ENCODE measurements at regions not wholly inside any gene's neighbourhood (a gene's known extent, or its start where the extent isn't known, plus 50 kb on each side); places are given as distances from the start of the nearest gene placed in this dataset.

- DNase-seq (ENCODE audit: low spot score), result no peak
- Histone ChIP-seq H3K9me3 (ENCODE audit: control insufficient read depth in 4 of 4, low read length in 3 of 4) (no peaks in the 10 kb centered on the region), H3K36me3 (ENCODE audit: control insufficient read depth in 4 of 4, insufficient read depth in 3 of 4, low read depth in 1 of 4, low read length in 3 of 4) (no peaks in the 10 kb centered on the region), H3K4me3 (ENCODE audit: low read depth in 1 of 3, low read length in 3 of 3) (no peak overlapping the region), H3K4me1 (ENCODE audit: control insufficient read depth in 4 of 4, insufficient read depth in 4 of 4, low read length in 3 of 4) (no peaks in the 10 kb centered on the region), H3K27ac (ENCODE audit: low read depth in 1 of 2, low read length in 2 of 2) (no peak overlapping the region), H3K9ac (ENCODE audit: low read depth in 1 of 2, low read length in 2 of 2) (no peak overlapping the region), H3K27me3 (ENCODE audit: control insufficient read depth in 4 of 4, insufficient read depth in 4 of 4, low read length in 3 of 4) (peaks cover 0 to 7% (median 0%) of the 10 kb centered on the region in 4 donors)
- TF ChIP-seq TAF1 (conservative IDR thresholded peaks at IDR 0.05), result no peak
- TF ChIP-seq EGR1 (IDR thresholded peaks at IDR 0.05; ENCODE audit: low read depth in 2 of 2), result no peak
- TF ChIP-seq CTCF (IDR thresholded peaks at IDR 0.05; ENCODE audit: low read depth, low read length, missing input control), result no peak
- no peak for TF ChIP-seq HNF4G (IDR thresholded peaks at IDR 0.05)
- no peak for TF ChIP-seq ZBTB33 (IDR thresholded peaks at IDR 0.05)
- TF ChIP-seq MAX (IDR thresholded peaks at IDR 0.05), result no peak
- no peak for TF ChIP-seq GABPA (IDR thresholded peaks at IDR 0.05 in 1 of 2, conservative IDR thresholded peaks at IDR 0.05 in 1 of 2)
- no peak for TF ChIP-seq ATF3 (IDR thresholded peaks at IDR 0.05)
- no peak for TF ChIP-seq REST (IDR thresholded peaks at IDR 0.05)
- 82% methylated on average over 3 of the region's 3 CpGs for WGBS
Observed at GRCh38 chr5:115070737-115071136, 99.0 kb downstream of the TRIM36 start.

GRCh38 chr5:115069087-115069968, 100.4 kb downstream of the TRIM36 start:
- Histone ChIP-seq H3K9me3 (ENCODE audit: control insufficient read depth in 4 of 4, low read length in 3 of 4) (no peaks in the 10 kb centered on the region), H3K27ac (ENCODE audit: low read depth in 1 of 2, low read length in 2 of 2) (no peak overlapping the region), H3K9ac (ENCODE audit: low read depth in 1 of 2, low read length in 2 of 2) (no peak overlapping the region), H3K27me3 (ENCODE audit: control insufficient read depth in 4 of 4, insufficient read depth in 4 of 4, low read length in 3 of 4) (peaks cover 0 to 7% (median 0%) of the 10 kb centered on the region in 4 donors), H3K36me3 (ENCODE audit: control insufficient read depth in 4 of 4, insufficient read depth in 3 of 4, low read depth in 1 of 4, low read length in 3 of 4) (no peaks in the 10 kb centered on the region), H3K4me1 (ENCODE audit: control insufficient read depth in 4 of 4, insufficient read depth in 4 of 4, low read length in 3 of 4) (no peaks in the 10 kb centered on the region), H3K4me3 (ENCODE audit: low read depth in 1 of 3, low read length in 3 of 3) (no peak overlapping the region)
- 62% methylated on average over 3 of the region's 3 CpGs for WGBS
- no peak for DNase-seq (ENCODE audit: low spot score)
- TF ChIP-seq ATF3 (IDR thresholded peaks at IDR 0.05) (no peak), CTCF (IDR thresholded peaks at IDR 0.05; ENCODE audit: low read depth, low read length, missing input control) (peak; percentile 76), RAD21 (IDR thresholded peaks at IDR 0.05) (peak; percentile 95), REST (IDR thresholded peaks at IDR 0.05) (no peak)

Data from liver (tissue), 8 donors.